Renal cortical epithelial cell (primary cell): ENCODE measurements at regions not wholly inside any gene's neighbourhood (a gene's known extent, or its start where the extent isn't known, plus 50 kb on each side); places are given as distances from the start of the nearest gene placed in this dataset.
A peak's percentile ranks its signal among the peaks of the same experiment; 100 is the strongest.

Experiments used
- DNase-seq: peaks from one replicate; pipeline ENCODE4 v3.0.0-alpha.2; 2011; ENCODE audit warnings: low read depth

- DNase-seq = no peak
These were observed 97.2 kb upstream of the KCNK1 start for GRCh38 chr1:233516732-233517131.

GRCh38 chr1:233518344-233518743 is 95.6 kb upstream of the KCNK1 start:
- peak; percentile 34 for DNase-seq

- peak; percentile 77 for DNase-seq
These were observed 93.4 kb upstream of the KCNK1 start for GRCh38 chr1:233520261-233521191.

- DNase-seq = peak; percentile 15
These were observed 90.9 kb upstream of the KCNK1 start for GRCh38 chr1:233523047-233523446.

GRCh38 chr1:233527818-233528217 is 86.1 kb upstream of the KCNK1 start:
- no peak for DNase-seq

GRCh38 chr1:233530665-233531386 is 83.1 kb upstream of the KCNK1 start:
- no peak for DNase-seq

- DNase-seq = no peak
These were observed 73.1 kb upstream of the KCNK1 start for GRCh38 chr1:233540816-233541215.

GRCh38 chr1:233543338-233544255 is 70.3 kb upstream of the KCNK1 start:
- DNase-seq = peak; percentile 99

GRCh38 chr1:233544304-233544703 is 69.6 kb upstream of the KCNK1 start:
- no peak for DNase-seq

- DNase-seq = no peak
These were observed 66.2 kb upstream of the KCNK1 start for GRCh38 chr1:233547726-233548125.

GRCh38 chr1:233549404-233549803 is 64.5 kb upstream of the KCNK1 start:
- DNase-seq = no peak

- no peak for DNase-seq
These were observed 64.0 kb upstream of the KCNK1 start for GRCh38 chr1:233549917-233550316.

- DNase-seq = no peak
These were observed 59.9 kb upstream of the KCNK1 start for GRCh38 chr1:233554037-233554436.

- no peak for DNase-seq
These were observed 52.0 kb upstream of the KCNK1 start for GRCh38 chr1:233561708-233562426.
